K562 (cell line): ENCODE measurements at regions not wholly inside any gene's neighbourhood (a gene's known extent, or its start where the extent isn't known, plus 50 kb on each side); places are given as distances from the start of the nearest gene placed in this dataset.

Experiments used
- CAMTA2 ChIP-seq: fragments of 250-450 bp; sonication (Bioruptor Pico); conservative IDR thresholded peaks from 2 replicates; pipeline ENCODE4 v1.5.1; 2022
- CEBPB ChIP-seq: fragments of 450-650 bp; IDR thresholded peaks from 2 replicates; pipeline ENCODE4 v1.6.1; 2016; ENCODE audit warnings: missing genetic modification characterization, missing compliant biosample characterization
- CREM ChIP-seq: IDR thresholded peaks from 2 replicates; pipeline ENCODE4 v1.6.1; 2014; ENCODE audit warnings: antibody characterized with exemption, low read depth
- DIDO1 ChIP-seq: fragments of 450-650 bp; IDR thresholded peaks from 2 replicates; pipeline ENCODE4 v1.6.1; 2016; ENCODE audit warnings: low read depth, missing biosample characterization, missing genetic modification characterization
- EHMT2 ChIP-seq: fragments of 450-650 bp; IDR thresholded peaks from 2 replicates; pipeline ENCODE4 v1.6.1; 2018; ENCODE audit warnings: antibody characterized with exemption
- HDAC8 ChIP-seq: fragments of 450-650 bp; IDR thresholded peaks from 2 replicates; pipeline ENCODE4 v1.6.1; 2016; ENCODE audit warnings: mild to moderate bottlenecking, missing genetic modification characterization, moderate library complexity, missing compliant biosample characterization
- JUN ChIP-seq, 2 experiments: sonication (generic) in 1 of 2; formaldehyde crosslinking in 1 of 2; IDR thresholded peaks; 2 replicates each; pipeline versions ENCODE4 v1.6.1 to v1.8.0; 2012 to 2022; ENCODE audit warnings: borderline replicate concordance in 2 of 2, mild to moderate bottlenecking in 2 of 2, improper control_type of control experiment in 1 of 2, low read depth in 1 of 2, low read length in 1 of 2, missing genetic modification reagents in 1 of 2
- JUNB ChIP-seq: fragments of 450-650 bp; formaldehyde crosslinking; conservative IDR thresholded peaks from 2 replicates; pipeline ENCODE4 v1.4.0; 2020; ENCODE audit warnings: mild to moderate bottlenecking
- KDM4B ChIP-seq, 2 experiments: fragments of 450-650 bp in 1 of 2; sonication (generic) in 1 of 2; IDR thresholded peaks; 2 replicates each; pipeline ENCODE4 v1.6.1; 2016 to 2017; ENCODE audit warnings: borderline replicate concordance in 2 of 2, antibody characterized with exemption in 1 of 2, low read depth in 1 of 2, mild to moderate bottlenecking in 1 of 2
- KLF6 ChIP-seq: fragments of 250-450 bp; sonication (Bioruptor Pico); IDR thresholded peaks from 2 replicates; pipeline ENCODE4 v1.4.0; 2020; ENCODE audit warnings: mild to moderate bottlenecking, moderate library complexity, borderline replicate concordance
- MCM7 ChIP-seq, 2 experiments: fragments of 450-650 bp; IDR thresholded peaks; 2 replicates each; pipeline ENCODE4 v1.6.1; 2016 to 2018
- NFE2 ChIP-seq: IDR thresholded peaks from 2 replicates; pipeline ENCODE4 v1.6.1; 2014; ENCODE audit warnings: antibody characterized with exemption, low read depth
- PHF8 ChIP-seq: fragments of 200-600 bp; sonication (generic); IDR thresholded peaks from 2 replicates; pipeline ENCODE4 v1.6.1; 2012; ENCODE audit warnings: mixed run types, mild to moderate bottlenecking, inconsistent platforms, low read length, moderate library complexity, borderline replicate concordance
- RBM22 ChIP-seq: fragments of 200-400 bp; formaldehyde crosslinking; IDR thresholded peaks from 2 replicates; pipeline ENCODE4 v1.6.1; 2018; ENCODE audit warnings: low read length, low read depth; ENCODE audit not compliant: poor library complexity, severe bottlenecking
- RFX5 ChIP-seq: IDR thresholded peaks from 2 replicates; pipeline ENCODE4 v1.6.1; 2011; ENCODE audit warnings: low read depth, mild to moderate bottlenecking, improper control_type of control experiment, low read length
- SIX5 ChIP-seq, 2 experiments: IDR thresholded peaks; 2 replicates each; pipeline ENCODE4 v1.6.1; 2011; ENCODE audit warnings: low read length in 2 of 2, borderline replicate concordance in 1 of 2, low read depth in 1 of 2, mild to moderate bottlenecking in 1 of 2, moderate library complexity in 1 of 2; ENCODE audit not compliant: insufficient read depth in 1 of 2
- THRAP3 ChIP-seq: fragments of 450-650 bp; IDR thresholded peaks from 2 replicates; pipeline ENCODE4 v1.6.1; 2016; ENCODE audit warnings: mild to moderate bottlenecking, inconsistent platforms, borderline replicate concordance
- YBX1 ChIP-seq: fragments of 450-650 bp; IDR thresholded peaks from 2 replicates; pipeline ENCODE4 v1.7.1; 2016; ENCODE audit warnings: mild to moderate bottlenecking
- ZBTB8A ChIP-seq: fragments of 450-650 bp; IDR thresholded peaks from 2 replicates; pipeline ENCODE4 v1.6.1; 2018; ENCODE audit warnings: mild to moderate bottlenecking, moderate library complexity; ENCODE audit not compliant: partially characterized antibody
- ZNF23 ChIP-seq: fragments of 250-450 bp; sonication (Bioruptor Pico); IDR thresholded peaks from 2 replicates; pipeline ENCODE4 v1.4.0; 2020; ENCODE audit warnings: mild to moderate bottlenecking
- ZNF444 ChIP-seq: fragments of 250-450 bp; sonication (Bioruptor Pico); IDR thresholded peaks from 2 replicates; pipeline ENCODE4 v1.4.0; 2020; ENCODE audit warnings: mild to moderate bottlenecking, moderate library complexity
- ZNF77 ChIP-seq: fragments of 250-450 bp; sonication (Bioruptor Pico); IDR thresholded peaks from 2 replicates; pipeline ENCODE4 v1.5.0; 2020
- TF ChIP-seq, protein P1 (sequence below), 2 experiments: fragments of 250-450 bp in 1 of 2; fragments of 450-650 bp in 1 of 2; sonication (Bioruptor Pico) in 1 of 2; IDR thresholded peaks; 2 replicates each; pipeline versions ENCODE4 v1.6.1 to v1.8.0; 2016 to 2021; ENCODE audit warnings: mild to moderate bottlenecking in 2 of 2, moderate library complexity in 2 of 2, missing compliant biosample characterization in 1 of 2, missing genetic modification characterization in 1 of 2
- TF ChIP-seq, protein P2 (sequence below): fragments of 250-450 bp; sonication (Bioruptor Pico); IDR thresholded peaks from 2 replicates; pipeline ENCODE4 v1.8.0; 2022; ENCODE audit warnings: inconsistent platforms
- TF ChIP-seq, protein P3 (sequence below): fragments of 450-650 bp; formaldehyde crosslinking; IDR thresholded peaks from 2 replicates; pipeline ENCODE4 v1.4.0; 2020; ENCODE audit warnings: mild to moderate bottlenecking, moderate library complexity
- TF ChIP-seq, protein P4 (sequence below): fragments of 250-450 bp; sonication (Bioruptor Pico); IDR thresholded peaks from 2 replicates; pipeline ENCODE4 v1.4.0; 2020; ENCODE audit warnings: borderline replicate concordance

DNA sequence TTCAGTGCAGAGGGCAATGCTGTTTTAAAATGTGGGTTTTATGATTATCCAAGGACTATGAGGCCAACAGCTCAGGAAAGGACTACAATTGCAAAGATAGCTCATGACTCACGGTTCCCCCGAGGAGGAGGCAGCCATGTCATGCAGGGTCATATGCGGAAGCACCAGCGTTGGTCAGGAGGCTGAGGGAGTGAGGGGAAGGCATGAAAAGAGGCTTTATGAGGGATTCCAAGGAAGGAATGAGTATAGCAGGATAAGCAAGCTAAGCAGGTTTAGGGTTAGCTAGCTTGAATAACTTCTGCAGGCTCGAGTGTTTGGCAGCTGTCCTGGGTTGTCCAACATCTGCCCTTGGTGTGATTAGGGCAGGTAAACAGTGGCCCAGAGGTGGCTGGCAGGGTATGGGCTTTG lies 495.1 kb downstream of the SETD4 start (continued):
- TF ChIP-seq RBM22 (no peak), ZNF444 (no peak), ZNF77 (CRISPR knock-in tag) (no peak), ZBTB8A (no peak), KDM4B (IDR thresholded peaks at IDR 0.05; ENCODE audit: borderline replicate concordance in 2 of 2, low read depth in 1 of 2) (no peak), EHMT2 (peak; percentile 75), THRAP3 (no peak), KLF6 (CRISPR knock-in tag) (no peak), CAMTA2 (CRISPR knock-in tag) (no peak), SIX5 (IDR thresholded peaks at IDR 0.05; ENCODE audit: borderline replicate concordance in 1 of 2, insufficient read depth in 1 of 2, low read depth in 1 of 2, low read length in 2 of 2) (no peak), JUN (IDR thresholded peaks at IDR 0.05; ENCODE audit: borderline replicate concordance, low read depth, low read length) (peak; percentile 71; the same call in 1 of the 2 replicates), JUN (CRISPR knock-in tag; IDR thresholded peaks at IDR 0.05; ENCODE audit: borderline replicate concordance) (peak; percentile 65; the same call in 1 of the 2 replicates), MCM7 (IDR thresholded peaks at IDR 0.05) (no peak), HDAC8 (tag) (no peak), RFX5 (no peak), DIDO1 (tag) (peak; percentile 65; the same call in 1 of the 2 replicates), YBX1 (no peak), CREM (peak; percentile 34; the same call in 1 of the 2 replicates), CEBPB (tag) (no peak), NFE2 (peak; percentile 59), JUNB (no peak), ZNF23 (CRISPR knock-in tag) (no peak), PHF8 (no peak)
- TF ChIP-seq, protein P1, sequence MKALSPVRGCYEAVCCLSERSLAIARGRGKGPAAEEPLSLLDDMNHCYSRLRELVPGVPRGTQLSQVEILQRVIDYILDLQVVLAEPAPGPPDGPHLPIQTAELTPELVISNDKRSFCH (CRISPR knock-in tag; IDR thresholded peaks at IDR 0.05), result no peak
- TF ChIP-seq, protein P1 (tag; IDR thresholded peaks at IDR 0.05), result peak; percentile 66; the same call in 1 of the 2 replicates
- TF ChIP-seq, protein P2, sequence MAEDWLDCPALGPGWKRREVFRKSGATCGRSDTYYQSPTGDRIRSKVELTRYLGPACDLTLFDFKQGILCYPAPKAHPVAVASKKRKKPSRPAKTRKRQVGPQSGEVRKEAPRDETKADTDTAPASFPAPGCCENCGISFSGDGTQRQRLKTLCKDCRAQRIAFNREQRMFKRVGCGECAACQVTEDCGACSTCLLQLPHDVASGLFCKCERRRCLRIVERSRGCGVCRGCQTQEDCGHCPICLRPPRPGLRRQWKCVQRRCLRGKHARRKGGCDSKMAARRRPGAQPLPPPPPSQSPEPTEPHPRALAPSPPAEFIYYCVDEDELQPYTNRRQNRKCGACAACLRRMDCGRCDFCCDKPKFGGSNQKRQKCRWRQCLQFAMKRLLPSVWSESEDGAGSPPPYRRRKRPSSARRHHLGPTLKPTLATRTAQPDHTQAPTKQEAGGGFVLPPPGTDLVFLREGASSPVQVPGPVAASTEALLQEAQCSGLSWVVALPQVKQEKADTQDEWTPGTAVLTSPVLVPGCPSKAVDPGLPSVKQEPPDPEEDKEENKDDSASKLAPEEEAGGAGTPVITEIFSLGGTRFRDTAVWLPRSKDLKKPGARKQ (CRISPR knock-in tag), result no peak
- TF ChIP-seq, protein P3, sequence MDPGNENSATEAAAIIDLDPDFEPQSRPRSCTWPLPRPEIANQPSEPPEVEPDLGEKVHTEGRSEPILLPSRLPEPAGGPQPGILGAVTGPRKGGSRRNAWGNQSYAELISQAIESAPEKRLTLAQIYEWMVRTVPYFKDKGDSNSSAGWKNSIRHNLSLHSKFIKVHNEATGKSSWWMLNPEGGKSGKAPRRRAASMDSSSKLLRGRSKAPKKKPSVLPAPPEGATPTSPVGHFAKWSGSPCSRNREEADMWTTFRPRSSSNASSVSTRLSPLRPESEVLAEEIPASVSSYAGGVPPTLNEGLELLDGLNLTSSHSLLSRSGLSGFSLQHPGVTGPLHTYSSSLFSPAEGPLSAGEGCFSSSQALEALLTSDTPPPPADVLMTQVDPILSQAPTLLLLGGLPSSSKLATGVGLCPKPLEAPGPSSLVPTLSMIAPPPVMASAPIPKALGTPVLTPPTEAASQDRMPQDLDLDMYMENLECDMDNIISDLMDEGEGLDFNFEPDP, result no peak
- TF ChIP-seq, protein P4, sequence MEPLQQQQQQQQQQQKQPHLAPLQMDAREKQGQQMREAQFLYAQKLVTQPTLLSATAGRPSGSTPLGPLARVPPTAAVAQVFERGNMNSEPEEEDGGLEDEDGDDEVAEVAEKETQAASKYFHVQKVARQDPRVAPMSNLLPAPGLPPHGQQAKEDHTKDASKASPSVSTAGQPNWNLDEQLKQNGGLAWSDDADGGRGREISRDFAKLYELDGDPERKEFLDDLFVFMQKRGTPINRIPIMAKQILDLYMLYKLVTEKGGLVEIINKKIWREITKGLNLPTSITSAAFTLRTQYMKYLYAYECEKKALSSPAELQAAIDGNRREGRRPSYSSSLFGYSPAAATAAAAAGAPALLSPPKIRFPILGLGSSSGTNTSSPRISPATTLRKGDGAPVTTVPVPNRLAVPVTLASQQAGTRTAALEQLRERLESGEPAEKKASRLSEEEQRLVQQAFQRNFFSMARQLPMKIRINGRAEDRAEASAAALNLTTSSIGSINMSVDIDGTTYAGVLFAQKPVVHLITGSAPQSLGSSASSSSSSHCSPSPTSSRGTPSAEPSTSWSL (CRISPR knock-in tag), result no peak
